ENCODE measurements at regions not wholly inside any gene's neighbourhood (a gene's known extent, or its start where the extent isn't known, plus 50 kb on each side); places are given as distances from the start of the nearest gene placed in this dataset.
"Not testable (repeated sequence)": the region's sequence is repeated elsewhere in the genome, so short reads cannot be mapped to it uniquely, and the experiment has no call there.

DNA sequence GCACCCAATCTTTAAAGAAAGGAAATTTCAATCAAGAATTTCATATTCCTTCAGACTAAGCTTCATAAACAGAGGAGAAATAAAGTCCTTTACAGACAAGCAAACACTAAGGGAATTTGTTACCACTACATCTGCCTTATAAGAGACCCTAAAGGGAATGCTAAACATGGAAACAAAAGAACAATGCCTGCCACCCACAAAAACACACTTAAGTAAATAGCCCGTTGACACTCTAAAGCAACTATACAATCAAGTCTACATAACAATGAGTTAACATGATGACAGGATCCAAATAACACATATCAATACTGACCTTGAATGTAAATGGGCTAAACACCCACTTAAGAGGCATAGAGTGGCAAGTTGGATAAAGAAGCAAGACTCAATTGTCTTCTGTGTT lies 1056.9 kb upstream of the ATXN8OS start:
- no peak for DNase-seq

DNA sequence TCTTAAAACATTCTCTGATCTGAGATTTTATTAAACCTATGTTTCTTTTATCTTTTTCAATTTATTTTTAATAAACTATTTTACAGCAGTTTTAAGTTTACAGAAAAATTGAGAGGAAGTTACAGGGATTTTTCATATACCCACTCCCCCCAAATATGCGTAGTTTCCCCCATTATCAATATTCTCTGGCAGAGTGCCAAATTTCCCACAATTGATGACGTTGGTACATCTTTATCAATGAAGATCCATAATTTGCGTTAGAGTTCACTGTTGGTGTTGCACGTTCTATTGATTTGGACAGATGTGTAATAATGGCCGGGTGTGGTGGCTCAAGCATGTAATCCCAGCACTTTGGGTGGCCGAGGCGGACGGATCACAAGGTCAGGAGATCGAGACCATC lies 1063.0 kb upstream of the ATXN8OS start:
- no peak for DNase-seq

DNA sequence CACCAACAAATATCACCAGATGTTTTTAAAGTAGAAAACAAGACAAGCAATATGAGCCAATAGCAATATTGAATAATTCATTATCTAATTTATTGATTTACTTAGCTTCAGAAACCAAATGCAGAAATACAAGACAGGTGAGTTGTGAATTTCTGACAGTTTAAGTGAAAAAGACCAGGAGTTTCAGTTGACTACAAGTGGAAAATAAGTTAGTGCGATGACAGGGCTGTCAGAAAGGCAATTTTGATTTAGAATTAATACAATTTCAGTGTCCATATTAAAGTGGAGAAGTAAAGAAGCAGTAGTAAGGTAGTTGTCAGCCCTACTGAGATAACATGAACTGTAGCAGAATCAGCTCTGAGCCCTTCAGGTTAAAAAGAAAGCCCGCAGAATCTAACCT lies 1066.7 kb upstream of the ATXN8OS start:
- DNase-seq: no peak

DNA sequence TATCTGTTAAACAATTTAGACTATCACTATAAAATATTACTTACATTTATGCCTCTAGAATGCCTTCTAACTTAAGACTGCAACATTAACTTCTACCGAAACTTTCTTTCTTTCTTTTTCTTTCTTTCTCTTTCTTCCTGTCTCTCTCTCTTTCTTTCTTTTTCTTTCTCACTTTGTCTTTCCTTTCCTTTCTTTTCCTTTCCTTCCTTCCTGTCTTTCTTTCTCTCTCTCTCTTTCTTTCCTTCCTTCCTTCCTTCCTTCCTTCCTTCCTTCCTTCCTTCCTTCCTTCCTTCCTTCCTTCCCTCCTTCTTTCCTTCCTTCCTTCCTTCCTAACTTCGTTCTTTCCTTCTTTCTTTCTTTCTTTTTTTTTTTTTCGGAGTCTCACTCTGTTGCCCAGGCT lies 1071.9 kb upstream of the ATXN8OS start:
- no peak for DNase-seq

DNA sequence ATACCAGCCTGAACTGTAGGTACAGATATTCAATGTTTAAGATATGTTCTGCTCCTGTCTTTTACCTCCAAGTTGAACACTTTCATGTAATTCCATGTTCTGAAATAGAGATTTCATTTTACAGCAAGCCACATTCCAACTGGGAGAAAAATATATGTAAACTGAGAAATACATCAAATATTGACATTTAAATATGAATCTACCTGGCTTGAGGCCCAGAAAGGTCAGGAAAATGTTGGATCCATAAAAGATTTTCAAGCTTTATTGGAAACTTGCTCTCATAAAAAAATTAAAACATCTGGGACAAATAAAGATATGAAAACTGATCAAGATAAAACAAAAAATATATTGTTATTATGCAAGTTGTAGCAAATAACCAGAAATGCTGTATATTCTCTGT lies 1078.7 kb upstream of the ATXN8OS start:
- no peak for DNase-seq

DNA sequence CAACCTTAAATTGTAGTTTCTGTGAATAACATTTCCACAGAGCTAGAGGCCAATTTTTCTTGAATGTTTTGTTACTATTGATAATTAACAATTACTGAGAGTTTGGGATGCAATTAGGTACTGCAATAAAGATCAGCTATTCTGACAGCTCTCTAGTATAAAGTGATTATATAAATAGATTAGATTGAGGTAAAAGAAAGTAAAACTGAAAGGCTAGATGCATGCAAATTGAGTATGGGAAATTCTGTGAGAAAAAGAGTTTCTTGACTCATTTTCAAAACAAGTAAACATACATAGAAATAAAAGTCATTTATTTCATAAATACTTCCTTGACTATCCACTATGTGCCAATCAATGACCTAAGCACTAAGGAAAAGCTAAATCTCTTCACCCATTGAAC lies 1087.5 kb upstream of the ATXN8OS start:
- no peak for DNase-seq

DNA sequence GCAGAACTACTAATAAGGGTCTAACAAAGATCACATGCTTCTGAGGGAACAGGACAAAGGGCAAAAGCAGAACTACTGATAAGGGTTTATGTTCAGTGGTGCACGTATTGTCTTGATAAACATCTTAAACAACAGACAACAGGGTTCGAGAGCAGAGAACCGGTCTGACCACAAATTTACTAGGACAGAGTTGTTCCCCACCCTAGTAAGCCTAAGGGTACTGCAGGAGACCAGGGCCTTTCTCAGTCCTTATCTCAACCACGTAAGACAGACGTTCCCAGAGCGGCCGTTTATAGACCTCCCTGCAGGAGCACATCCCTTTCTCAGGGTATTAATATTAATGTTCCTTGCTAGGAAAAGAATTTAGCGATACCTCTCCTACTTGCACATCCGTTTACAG lies 1089.5 kb upstream of the ATXN8OS start:
- not testable (repeated sequence) for DNase-seq

DNA sequence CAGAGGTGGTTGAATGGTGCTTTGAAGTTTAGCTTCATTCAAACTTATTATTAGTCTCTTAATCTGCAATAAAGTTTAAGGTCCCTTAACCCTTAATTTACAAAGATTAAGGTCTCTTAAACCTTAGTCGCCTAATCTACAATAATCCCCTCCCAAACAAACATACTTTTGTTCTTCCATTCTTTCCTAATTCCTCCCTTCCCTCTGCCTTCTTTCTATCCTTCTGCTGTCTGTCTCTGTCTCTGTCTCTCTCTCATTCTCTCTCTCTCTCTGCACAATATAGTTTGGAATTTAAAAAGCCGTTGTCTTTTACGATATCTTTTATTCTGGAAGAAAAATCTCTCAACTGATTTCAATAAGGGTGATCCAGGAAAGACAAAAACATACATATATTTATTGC lies 1096.8 kb upstream of the ATXN8OS start:
- no peak for DNase-seq

DNA sequence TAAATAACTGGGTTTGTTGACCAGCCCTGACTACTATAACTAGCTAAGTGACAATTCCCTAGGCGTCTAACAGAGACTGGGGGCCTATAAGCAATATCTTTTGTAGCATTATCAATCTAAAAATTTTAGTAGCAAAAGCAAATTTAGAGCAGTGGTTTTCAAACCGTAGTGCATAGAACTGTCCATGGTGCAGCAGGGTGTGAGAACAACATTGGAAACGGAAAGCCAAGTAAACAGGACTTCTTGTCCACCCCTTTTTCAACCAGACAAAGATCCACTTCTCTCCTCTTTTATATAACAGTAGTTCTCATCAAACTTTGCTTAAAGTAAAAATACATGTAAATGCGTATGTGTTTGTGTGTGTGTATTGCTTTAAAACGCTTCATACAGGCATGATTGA lies 1099.1 kb upstream of the ATXN8OS start:
- DNase-seq: no peak

DNA sequence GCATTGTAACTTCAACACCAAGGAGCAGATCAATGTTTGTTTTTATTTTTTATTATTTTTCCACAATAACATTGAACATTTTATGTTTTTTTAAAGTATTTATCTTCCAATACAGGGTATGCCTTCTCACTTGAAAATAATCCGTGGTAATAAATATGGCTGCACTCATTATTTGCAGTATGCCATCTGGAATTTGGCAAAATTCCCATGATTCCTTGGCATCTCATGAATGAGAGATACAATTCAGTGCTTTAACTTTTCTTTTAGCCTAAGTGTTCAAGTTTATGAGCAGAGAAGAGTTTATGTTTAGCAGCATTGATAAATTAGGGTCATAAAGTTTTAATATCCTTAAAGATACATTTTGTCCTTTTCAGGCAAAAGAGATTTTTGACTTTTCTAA lies 1109.6 kb upstream of the ATXN8OS start:
- DNase-seq: no peak

DNA sequence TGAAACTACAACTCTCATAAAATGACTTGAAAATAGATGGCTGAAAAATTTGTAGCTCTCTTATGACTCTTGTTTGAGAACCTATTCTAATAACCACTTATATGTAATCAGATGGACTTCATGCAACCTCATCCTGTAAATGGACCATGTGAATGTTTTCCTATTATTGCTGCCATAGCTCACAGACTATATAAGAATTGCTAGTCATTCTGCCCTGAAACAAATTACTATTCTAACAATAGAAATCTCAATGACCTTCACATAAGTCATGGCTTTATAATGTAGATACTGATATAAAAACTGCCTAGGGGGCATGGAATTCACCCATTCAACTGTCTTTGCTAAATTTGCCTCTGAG lies 1111.0 kb upstream of the ATXN8OS start:
- DNase-seq: no peak

DNA sequence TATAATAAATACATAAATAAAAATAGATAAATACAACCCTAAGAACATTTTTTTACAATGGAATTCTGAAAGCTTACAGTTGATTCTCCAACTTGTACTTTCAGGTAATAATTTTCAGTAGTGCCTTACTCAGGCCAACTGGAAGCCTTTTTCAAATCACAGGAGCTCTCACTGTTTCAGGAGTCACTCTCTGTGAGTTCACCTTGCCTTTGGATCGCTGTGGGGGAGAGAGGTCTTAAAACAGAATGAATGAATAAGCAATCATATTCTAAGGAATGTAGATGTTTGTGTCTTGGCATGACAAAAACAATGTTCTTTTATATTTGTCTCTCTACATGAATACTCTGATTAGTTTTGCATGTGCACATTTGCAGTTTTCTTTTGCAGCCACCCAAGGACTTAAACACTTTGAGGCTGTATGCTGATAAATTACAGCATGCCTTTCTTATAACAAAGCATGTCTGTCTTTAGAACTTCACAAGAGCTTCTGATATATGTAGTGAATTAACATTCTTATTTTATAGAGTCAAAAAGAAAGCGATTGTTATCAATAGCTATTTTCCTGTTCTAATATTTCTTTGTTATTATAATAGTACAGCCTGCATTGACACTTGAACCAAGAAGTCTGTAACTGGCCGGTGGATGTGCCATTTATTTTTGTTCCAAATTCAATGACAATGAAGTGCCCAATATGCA lies 1111.5 kb upstream of the ATXN8OS start:
- DNase-seq: no peak

DNA sequence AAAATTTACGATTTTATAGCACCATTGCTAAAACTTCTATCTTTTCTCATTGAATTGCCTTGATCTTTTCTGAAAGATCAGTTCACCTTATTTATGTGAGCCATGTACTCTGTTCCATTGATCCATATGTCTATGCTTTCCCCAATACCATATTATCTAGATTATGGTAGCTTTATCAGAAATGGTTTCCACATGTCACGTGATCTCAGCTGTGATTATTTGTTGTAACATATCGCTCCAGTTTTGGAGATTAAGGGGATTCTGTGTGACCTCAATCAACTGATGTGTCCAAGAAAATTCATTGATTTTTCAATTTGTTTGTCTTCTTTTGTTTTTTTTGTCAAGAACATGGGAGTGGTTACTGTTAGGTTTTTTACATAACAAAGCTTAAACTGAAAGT lies 1114.5 kb upstream of the ATXN8OS start:
- no peak for DNase-seq

DNA sequence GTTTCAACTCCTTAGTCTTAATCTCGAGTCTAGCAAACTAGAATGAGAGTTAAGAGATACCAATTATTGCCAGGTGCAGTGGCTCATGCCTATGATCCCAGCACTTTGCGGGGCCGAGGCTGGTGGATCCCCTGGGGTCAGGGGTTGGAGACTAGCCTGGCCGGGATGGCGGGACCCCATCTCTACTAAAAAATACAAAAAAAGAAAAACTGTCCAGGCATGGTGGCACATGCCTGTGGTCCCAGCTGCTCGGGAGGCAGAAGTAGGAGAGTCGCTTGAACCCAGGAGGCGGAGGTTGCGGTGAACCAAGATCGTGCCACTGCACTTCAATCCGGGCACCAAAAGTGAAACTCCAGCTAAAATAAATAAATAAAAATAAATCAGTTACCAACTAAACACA lies 1119.5 kb upstream of the ATXN8OS start:
- DNase-seq: no peak

DNA sequence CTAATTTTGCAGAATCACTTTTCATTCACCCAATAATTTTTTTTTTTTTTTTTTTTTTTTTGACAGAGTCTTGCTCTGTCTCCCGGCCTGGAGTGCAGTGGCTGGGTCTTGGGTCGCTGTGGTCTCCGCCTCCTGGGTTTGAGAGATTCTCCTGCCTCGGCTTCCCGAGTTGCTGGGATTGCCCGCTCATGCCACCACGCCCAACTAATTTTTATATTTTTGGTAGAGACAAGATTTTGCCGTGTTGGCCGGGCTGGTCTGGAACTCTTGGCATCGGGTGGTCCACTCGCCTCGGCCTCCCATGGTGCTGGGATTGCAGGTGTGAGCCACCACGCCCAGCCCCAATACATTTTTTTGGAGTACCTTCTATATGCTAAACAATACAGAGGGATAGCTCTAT lies 1120.0 kb upstream of the ATXN8OS start:
- no peak for DNase-seq

DNA sequence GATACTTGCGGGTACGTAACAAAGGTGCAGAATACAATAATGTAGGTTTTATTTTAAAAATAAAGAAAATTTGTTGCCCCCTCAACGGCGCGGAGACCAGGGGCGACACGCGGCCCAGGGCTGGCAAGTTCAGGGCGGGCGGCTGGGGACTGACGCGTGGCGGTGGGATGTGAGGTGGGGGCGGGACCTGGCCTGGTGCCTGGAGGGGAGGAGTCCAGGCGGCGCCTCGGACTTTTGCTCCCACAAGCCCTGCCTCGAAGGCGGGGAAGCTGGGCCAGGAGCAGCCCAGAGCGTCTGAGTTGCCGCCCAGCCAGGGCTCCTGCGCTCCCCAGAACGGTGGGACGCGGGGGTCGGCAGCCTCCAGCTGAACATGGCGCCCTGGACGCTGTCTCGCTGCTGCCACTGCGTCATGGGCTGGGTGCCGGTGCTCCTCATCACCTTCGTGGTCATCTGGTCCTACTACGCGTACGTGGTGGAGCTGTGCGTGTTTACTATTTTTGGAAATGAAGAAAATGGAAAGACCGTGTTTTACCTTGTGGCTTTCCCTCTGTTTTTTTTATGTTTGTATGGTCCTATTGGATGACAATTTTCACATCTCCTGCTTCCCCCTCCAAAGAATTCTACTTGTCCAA lies 1122.8 kb upstream of the ATXN8OS start:
- DNase-seq: no peak

DNA sequence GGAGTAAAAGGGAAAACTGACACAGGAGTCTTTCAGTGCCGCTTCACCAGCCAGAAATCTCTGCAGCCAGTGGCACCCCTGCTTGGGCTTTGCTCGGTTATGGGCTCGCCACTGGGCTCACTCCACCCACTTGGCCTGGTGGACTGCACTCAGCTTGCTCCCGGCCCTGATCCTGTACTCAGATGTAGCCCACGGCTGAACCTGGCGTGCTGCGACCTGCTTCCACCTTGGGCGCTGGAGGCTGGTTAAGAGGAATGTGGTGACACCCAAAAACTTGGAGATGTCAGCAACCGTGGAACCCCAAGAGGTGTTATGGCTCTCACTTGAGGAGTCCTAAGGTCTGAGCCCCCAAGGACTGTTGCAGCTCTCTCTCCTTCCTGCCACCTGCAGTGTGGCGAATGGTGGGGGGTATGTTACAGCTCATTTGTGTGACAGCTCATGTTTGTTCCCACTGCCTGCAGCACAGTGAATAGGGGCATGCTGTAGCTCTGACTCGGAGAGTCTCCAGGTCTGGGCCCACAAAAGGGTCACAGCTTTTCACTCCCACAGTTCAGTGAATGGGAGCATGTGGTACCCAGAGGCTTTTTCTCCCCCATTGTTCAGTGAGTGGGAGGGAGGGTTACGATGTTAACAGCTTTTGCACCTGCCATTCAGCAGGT lies 1124.5 kb upstream of the ATXN8OS start:
- DNase-seq: no peak

DNA sequence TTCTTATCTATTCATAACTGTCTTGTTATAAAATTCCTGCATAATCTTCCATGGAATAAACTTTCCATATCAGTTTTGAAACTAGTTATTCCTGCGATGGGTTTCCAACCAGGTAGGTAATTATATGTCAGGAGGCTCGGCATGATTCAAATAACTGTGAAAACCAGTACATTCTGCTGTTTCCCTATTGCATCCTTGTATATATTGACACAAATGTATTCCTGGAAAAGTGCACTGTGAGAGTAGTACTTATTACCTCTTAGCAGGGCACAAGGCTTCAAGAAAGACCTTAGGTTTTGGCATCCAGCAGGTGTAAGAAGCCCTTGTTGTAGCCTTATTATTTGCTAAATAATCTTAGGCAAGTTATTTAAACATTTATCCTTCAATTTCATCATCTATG lies 1131.3 kb upstream of the ATXN8OS start:
- DNase-seq: no peak

DNA sequence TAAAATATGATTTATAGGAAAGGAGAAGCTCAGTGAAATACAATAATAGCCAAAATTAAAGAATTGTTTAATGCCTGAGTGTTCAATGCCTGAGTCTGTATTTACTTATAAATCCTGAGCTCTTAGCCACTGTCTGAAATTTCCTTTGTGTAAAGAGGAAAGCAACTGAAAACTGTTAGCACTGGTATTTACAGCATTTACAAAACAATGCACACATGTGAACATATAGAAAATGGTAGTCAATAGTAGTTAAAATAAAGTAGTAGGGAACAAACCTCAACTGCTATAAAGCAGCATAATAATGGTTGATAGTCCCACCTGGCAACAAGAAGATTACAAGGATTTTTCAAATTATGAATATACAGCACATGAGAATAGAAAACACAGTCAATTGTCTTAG lies 1137.1 kb upstream of the ATXN8OS start:
- no peak for DNase-seq

DNA sequence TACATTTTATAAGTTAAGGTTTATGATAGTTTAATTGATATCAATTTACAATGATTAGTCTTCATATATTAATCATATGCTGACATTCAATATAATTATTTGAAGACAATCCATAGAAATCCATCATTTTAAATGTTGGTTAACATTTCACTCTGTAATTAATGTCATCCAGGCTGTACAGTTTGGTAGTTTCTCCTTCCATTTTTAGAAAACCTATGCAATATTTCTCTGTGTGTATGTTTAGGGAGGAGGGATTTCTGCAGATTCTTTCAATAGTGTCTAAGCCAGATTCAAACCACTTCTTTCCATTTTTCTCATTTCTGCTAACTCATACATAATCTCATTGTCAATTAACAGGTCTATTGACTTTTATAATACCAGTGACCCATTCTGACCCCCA lies 1159.0 kb upstream of the ATXN8OS start:
- no peak for DNase-seq

DNA sequence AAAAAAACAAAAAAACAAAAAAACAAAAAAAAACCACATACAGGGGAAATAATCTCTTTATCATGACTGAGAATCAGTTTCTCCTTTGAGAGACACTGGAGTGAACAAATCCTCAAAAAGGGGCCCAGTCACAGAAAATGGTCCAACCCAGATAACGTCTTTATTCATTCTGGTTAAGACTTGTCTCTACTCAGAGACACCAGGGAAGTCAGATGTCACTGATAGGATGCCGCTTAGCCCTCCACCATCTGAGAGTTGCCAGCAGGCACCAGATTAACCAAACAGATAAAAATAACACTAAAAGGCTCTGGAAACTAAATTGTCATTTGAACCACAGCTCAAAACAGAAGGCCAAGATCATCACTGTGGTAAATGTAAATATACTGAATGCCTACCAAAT lies 1163.4 kb upstream of the ATXN8OS start:
- no peak for DNase-seq

DNA sequence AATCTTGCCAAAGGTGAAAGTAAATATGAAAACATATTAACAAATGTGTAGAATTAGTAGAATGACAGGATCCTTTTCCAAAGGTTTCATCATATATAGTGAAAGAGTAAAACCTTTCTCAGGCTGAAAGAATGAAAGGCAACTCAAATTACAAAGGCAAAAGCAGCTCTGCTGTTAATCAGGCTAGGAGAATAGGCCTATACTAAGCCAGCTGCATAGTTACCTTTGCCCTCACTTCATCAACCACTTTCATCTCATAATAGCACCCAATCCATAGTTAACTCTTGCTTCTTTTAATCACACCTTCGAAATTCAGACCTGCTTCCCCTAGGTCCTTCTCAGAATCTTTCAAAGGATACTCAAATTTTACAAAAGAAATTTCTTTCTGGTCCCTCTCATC lies 1167.6 kb upstream of the ATXN8OS start:
- no peak for DNase-seq

DNA sequence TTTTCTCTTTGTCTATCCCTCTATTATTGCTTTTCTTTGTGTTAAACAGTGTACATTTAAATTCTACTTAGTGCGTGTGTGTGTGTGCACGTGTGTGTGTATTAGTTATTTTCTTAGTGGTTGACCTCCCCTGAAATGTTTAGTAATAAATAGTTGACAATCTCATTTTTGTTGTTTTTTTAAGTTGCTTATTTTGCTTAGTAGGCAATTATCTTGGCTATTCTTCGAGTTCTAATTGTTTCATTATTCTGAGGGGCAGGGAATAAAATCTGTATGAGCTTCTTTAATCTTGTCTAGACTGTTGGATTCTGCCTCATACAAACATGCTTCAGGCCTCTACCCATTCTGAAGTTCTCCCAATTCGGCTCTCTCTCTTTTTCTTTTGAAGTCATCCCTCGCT lies 1169.0 kb upstream of the ATXN8OS start:
- no peak for DNase-seq

DNA sequence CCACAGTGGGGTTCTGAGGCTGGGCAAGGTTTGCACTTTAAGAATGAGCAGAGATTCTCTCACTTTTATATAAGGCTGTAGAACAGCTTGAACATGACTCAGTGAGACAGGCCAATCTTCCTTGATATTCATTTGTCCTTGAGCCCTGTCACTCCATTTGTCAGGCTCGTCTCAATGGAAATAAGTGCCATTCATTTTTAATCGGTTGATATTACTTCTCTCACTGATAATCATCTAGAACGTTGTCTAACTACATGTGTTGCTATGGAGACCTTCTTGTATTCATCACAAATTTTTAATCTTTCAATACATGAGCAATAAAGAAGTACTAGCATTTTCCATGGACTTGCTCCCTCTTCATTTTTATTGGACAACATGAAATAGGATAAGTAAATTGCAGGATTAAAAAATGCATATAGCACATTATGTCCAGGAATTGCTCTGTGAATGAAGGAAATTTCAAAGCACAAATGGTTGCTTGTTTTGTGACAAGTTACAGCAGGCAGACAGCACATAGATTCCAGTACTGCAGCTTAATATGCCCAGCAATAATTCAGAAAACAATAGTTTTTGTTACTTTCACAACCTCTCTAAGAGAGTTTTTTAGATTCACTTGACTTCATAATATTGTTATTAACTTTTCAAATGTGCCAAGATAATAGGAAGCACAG lies 1178.4 kb upstream of the ATXN8OS start:
- no peak for DNase-seq

Data from hematopoietic multipotent progenitor cell treated with erythropoietin and hydrocortisone succinate and interleukin-3 and kit ligand, for 6 days (in vitro differentiated cells).